NCI-H1930 (cell line): ENCODE measurements at regions not wholly inside any gene's neighbourhood (a gene's known extent, or its start where the extent isn't known, plus 50 kb on each side); places are given as distances from the start of the nearest gene placed in this dataset.

Experiments
- DNase-seq, 2 experiments: peaks; one replicate each; lab custom pipeline; 2025; lab: John Stamatoyannopoulos, UW

DNA sequence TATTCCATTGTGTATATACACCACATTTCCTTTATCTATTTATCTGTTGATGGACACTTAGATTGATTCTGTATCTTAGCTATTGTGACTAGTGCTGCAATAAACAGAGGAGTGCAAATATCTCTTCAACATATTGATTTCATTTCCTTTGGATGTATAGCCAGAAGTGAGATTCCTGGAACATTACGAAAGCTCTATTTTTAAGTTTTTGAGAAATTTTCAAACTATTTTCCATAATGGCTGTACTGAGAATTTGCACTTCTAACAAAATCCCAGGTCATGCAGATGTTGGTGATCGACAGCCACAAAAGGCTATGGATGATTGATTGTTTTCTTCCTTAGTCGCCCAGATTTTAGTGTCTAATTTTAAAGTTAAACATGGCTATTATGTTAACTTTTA, 132.7 kb upstream of the MTAP start:
- no peak for DNase-seq

- DNase-seq: no peak
Observed at GRCh38 chr9:21670374-21670773, 132.1 kb upstream of the MTAP start.

DNA sequence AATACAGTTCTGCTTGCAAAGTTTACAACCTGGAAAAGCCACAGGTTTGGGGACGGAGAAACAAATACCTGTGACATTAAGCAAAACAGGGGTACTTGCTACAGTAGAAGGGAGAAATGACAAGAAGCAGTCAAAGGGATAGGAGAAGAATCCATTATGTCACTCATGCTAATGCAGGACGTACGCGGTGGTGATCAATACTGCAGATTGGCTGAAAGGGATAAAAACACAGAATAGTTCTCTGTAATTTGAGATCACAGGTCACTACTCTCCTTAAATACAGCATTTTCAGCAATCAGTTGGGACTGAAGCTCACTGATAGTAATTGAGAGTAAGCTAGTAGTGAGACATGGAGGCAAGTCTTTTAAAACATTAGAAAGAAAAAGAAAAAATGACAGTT, 130.3 kb upstream of the MTAP start:
- DNase-seq: no peak

DNA sequence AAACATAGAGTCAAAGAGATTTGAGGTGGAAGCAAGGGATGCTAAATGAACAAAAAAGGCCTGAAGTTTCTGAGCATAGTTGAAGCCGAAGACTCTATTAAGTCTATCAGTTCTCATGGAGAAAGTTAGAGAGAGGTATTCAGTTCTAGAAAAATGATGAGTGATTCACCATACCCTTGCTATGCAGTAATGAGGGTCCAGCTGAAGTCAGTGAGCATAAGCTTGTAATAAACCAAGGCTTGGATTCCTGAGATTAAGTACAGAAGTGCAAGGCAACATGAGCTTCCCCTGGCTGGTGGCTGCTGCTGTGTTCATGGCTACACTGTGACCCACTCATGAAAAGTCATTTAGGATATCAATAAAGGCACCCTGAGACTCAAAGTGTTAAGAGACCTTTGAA, 129.7 kb upstream of the MTAP start:
- DNase-seq: no peak

- no peak for DNase-seq
Observed at GRCh38 chr9:21674894-21675293, 127.5 kb upstream of the MTAP start.

- no peak for DNase-seq
Observed at GRCh38 chr9:21677387-21677786, 125.0 kb upstream of the MTAP start.

DNA sequence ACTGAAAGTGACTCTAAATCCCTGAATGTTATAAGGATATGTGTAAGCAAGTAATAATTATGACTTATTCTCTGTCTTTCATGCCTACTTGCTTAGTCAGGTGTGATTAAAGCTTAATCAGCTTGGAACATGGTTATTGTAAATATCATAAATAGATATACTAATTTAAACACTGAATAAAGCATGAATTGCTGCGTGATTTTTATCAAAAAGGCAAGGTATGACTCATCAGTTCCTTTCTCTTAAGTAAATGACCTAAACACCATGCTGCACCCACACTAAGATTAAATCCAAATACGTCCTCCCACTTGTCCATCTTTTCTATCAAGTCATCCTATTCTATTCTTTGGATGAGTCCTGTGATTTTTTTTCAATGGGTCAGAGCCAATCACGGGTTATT, 124.6 kb upstream of the MTAP start:
- DNase-seq: peak in 1 of 2 experiments; percentile 11

GRCh38 chr9:21679432-21679831, 123.0 kb upstream of the MTAP start:
- DNase-seq: no peak

DNA sequence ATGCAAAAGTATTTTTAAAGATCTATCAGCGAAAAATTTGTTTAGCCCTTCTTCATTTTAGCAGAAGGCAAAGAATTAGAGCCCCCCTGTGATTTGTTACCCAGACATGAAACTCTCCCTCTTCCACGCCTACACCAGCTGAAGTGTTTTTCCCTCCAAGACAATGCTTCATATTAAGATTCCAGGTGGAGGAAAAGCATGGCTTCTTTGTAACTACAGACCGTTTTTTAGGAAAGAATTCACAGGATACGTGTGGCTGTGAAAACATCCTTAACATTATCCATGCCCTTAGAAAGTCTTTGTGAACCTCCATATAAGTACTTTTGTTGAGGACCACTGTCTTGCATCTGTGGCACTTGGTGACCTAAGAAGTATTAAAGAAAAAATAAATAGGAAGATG, 121.8 kb upstream of the MTAP start:
- DNase-seq: no peak

GRCh38 chr9:21681641-21682040, 120.8 kb upstream of the MTAP start:
- DNase-seq: no peak

DNA sequence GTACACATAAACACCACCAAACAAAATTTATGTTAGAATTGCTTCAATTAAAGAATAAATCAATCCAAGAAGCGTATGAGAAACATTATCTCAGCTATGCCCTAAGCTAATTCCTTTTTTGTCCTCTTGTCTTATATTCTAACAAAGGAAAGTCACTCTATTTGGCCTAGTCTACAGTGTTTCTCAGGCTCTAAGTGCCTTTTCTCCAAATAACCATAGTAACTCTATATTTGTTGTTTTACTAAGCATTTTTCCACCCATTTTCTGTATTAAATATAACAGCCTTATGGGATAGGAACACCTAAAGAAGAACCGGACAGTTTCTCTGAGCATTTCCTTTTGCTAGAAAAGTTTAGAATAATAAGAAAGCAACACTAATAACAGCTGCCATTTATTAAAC, 120.1 kb upstream of the MTAP start:
- no peak for DNase-seq

DNA sequence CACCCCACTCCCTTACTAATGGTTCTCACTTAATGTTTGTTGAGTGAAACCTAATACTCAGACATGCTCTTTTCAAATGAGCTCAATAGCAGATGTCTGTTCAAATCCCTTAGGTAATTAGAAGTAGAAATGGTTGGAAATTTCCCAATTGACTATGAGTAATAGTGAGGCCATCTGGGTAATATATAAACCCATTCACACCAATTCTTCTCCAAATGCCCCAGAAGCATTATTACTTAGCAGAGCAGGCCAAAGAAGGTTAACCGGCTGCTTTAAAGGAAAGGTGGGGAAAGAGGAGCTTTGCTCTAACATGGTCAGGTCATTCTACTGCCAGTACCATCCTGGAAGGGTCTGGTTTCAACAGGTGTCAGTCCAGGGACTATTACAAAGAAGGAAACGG, 119.5 kb upstream of the MTAP start:
- DNase-seq: no peak

DNA sequence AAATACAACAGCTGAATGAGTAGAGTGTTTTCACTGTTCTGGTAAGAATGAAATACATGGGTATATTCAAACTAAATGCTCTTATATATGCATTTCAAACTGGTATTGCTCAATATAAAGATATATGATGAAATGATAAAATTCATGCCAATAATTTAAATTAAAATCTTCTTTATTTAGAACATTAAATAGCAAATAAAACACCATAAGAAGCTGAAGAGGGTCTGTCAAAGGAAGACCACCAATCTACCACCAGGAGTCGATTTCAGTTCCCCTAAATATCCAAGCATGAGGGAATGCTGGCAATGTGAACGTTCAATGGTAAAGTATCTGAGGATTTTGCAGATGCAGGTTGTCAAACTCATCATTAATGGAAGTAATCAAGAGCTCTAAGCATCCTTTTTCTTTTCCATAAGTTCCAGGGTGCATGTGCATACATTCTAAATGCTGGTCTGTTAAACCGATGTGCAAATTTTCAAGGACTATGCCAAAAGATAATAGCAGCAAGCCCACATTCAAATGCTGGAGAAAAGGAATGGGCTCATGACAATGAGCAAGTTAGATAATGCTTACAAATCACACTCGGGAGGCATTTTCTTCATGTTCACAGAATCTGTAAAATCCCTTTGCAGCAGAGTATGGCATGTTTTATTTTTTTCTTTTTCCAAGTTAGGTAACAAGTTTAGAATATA, 118.8 kb upstream of the MTAP start:
- no peak for DNase-seq

GRCh38 chr9:21684231-21684630, 118.2 kb upstream of the MTAP start:
- DNase-seq: no peak

- no peak for DNase-seq
Observed at GRCh38 chr9:21684831-21685362, 117.5 kb upstream of the MTAP start.

DNA sequence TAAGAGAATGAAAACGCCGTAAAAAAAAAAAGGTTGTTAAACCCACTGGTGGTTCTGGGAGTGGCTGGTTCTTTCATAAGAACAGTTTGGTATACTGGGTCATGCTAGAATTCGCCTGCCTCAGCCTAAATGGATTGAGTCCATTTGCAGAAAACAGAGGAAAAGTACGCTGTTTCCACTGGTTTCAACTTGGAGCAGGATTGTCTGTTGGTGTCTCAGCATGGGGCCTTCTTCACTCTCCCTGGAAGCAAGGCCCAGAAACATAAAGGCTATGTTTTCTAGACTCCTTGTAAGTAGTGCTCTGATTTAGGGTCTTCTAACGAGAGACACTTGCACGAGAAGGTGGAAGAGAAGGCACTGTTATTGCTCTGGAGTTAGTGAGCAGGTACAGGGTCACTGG, 116.9 kb upstream of the MTAP start:
- no peak for DNase-seq

DNA sequence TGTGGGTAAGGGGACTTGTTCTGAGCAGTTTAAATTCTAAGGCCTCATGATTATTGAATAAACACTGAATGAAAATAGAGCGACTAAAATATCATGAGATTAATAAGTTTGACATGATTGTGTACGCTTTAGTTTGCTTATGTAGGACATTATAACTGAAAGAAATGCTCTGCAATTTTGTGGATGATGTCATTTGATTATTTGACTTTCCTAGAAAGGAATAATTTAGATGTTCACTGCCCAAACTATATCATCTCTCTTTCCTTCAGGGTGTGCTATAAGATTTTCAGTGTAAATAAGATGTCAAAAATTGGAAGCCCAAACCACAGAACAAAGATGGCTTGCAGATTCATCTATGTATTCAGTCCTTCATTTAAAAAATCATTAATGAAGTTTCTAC, 115.7 kb upstream of the MTAP start:
- DNase-seq: no peak

DNA sequence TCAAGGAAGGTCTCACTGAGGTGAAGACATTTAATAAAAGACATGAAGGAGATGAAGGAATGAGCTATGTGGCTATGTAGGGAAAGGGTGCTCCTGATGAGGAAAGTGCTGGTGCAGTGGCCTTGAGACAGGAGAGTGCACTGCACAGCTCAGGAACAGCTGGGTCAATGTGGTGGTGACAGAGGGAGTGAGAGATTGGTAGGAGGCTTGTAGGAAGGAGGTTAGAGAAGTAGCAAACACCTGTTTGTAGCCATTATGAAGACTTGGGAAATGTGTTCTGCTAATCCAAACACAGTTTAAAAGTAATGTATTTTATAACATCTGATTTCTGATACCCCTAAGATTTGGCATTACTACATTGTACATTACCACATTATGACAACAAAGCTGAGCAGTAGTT, 115.1 kb upstream of the MTAP start:
- no peak for DNase-seq

- DNase-seq: no peak
Observed at GRCh38 chr9:21688108-21689102, 114.0 kb upstream of the MTAP start.

- DNase-seq: no peak
Observed at GRCh38 chr9:21689854-21690253, 112.6 kb upstream of the MTAP start.

GRCh38 chr9:21690561-21690960, 111.9 kb upstream of the MTAP start:
- no peak for DNase-seq

DNA sequence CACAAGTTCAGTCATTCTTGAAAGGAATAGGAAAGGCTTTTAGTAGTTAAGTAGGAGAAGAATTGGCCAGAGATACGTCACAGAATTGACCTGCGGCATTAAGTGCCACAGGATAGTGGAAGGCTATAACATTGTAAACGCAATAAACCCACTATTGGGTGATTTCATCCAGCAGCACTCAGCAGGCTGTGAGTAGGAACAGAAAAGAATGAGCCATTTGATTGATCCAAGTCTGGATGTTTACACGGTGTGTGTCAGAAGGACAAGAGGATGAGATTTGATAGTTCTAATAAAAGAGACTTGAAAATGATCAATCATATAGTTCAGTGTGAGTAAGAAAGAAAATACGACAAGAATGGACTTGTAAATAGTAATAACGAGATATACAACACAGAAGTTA, 110.0 kb upstream of the MTAP start:
- DNase-seq: no peak

GRCh38 chr9:21694424-21694823, 108.0 kb upstream of the MTAP start:
- no peak for DNase-seq
